HG02610 (cell line): ENCODE measurements at regions not wholly inside any gene's neighbourhood (a gene's known extent, or its start where the extent isn't known, plus 50 kb on each side); places are given as distances from the start of the nearest gene placed in this dataset.

Experiments used
- ATAC-seq: cut with Tn5 transposase; IDR thresholded peaks from one replicate; pipeline ENCODE4 v1.9.1; 2021; ENCODE audit warnings: mild to moderate bottlenecking, moderate library complexity; ENCODE audit not compliant: unreplicated experiment

DNA sequence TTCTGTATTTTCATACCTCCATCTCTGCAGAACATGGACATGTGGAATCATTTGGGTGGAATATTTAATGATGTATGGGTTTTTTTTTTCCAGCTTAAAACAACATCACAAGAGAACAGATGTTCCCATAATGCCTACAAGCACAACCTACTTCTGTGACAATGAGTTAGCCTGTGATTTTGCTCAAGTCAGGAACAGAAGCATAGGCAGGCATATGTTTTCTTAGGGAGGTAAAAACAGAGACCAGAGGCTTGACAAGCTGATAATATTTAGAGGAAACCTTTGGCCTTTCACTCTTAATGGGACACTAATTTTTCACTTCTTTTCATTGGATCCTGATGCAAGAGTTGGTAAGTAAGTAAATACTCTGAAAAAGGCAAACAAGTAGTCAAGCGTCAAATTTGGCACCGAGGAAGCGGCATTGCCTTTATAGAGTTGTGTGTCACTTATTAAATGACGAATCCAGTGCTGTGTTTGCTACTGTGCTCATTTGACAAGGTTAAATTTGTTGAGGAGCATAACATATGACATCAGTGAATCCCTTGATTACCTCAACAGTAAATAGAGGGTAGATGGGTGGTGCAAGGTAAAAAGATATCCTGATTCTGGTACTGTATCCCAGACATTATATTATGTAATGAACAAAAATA is 66.7 kb upstream of the RBMS3 start:
- no peak for ATAC-seq

DNA sequence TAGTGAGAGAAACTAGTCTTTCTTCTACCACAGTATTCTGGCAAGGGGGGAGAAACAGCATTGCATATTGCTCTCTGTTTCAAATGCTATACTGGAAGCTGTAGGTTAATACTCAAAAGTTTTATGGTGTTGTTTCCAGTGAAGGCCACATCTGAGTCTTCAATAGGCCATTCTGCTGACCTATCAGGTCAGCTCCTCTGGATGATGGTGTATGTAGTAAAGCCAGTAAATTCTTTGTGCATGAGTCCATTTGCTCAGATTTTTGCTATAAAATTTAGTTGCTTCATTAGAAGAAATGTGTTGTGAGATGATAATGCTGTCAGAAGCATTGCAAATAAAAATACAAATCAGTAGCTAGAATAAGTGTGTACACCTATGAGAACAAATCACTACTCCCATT is 64.9 kb upstream of the RBMS3 start:
- ATAC-seq = no peak

DNA sequence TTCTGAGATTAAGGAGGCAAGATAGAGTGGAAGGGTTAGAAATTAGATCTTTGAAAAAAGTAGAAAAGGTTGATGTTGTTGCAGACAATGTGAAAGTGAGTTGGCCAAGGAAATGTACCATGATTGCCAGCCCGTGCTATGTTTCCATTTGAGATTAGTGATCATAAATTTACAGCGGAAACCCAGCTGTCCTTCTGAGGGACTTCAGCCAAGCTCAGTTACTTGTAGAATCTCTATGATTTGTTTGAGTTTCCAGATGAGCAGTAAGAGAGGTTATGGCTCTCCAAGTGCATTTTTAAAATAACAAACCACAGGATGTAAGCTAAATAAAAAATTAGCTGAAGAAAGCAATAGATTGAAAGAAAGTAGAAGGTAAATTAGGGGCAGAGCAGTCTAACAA is 54.2 kb upstream of the RBMS3 start:
- no peak for ATAC-seq

DNA sequence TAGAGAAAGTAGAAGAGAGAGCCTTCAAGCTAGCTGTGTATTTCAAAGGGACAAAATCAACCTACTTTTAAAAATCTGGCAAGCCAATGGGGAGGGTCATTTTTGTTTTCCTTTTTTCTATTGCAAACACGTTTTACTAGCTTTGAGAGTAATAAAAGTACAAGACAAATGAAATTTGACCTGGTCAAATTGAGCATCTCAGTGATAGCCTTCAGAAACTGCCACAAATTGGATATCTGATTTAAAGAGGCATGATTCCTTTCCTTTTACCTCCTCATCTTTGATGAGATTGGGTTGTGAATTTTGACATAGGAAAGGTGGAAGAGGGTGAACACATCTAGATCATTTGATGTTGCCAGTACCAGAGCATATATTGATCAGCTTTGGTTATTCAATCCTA is 53.6 kb upstream of the RBMS3 start:
- ATAC-seq = no peak
